Progenitor cell of endocrine pancreas (in vitro differentiated cells): ENCODE measurements at regions not wholly inside any gene's neighbourhood (a gene's known extent, or its start where the extent isn't known, plus 50 kb on each side); places are given as distances from the start of the nearest gene placed in this dataset.
"Not testable (repeated sequence)": the region's sequence is repeated elsewhere in the genome, so short reads cannot be mapped to it uniquely, and the experiment has no call there.

Source experiments
- DNase-seq: peaks from one replicate; pipeline ENCODE4 v3.0.0; 2021; ENCODE audit warnings: low spot score; ENCODE audit not compliant: unreplicated experiment
- H3K27ac Mint-ChIP-seq: 2 replicates; pipeline ENCODE4 v1.8.0; 2021; ENCODE audit warnings: mild to moderate bottlenecking, moderate library complexity, mixed read lengths
- H3K27me3 Mint-ChIP-seq: 2 replicates; pipeline ENCODE4 v1.8.0; 2021; ENCODE audit warnings: mixed read lengths
- H3K36me3 Mint-ChIP-seq: 2 replicates; pipeline ENCODE4 v1.8.0; 2022; ENCODE audit warnings: mixed read lengths; ENCODE audit not compliant: insufficient read depth
- H3K4me1 Mint-ChIP-seq: 2 replicates; pipeline ENCODE4 v1.8.0; 2021; ENCODE audit warnings: low read depth, mixed read lengths
- H3K4me3 Mint-ChIP-seq: 2 replicates; pipeline ENCODE4 v1.8.0; 2021; ENCODE audit warnings: low read depth, mild to moderate bottlenecking, moderate library complexity, mixed read lengths
- H3K9me3 Mint-ChIP-seq: 2 replicates; pipeline ENCODE4 v1.8.0; 2021; ENCODE audit warnings: low read depth, mixed read lengths
- CTCF ChIP-seq: fragments of 200-600 bp; sonication (generic); IDR thresholded peaks from one replicate; pipeline ENCODE4 v1.5.0; 2021; ENCODE audit warnings: antibody characterized with exemption, mild to moderate bottlenecking; ENCODE audit not compliant: unreplicated experiment

- Mint-ChIP-seq H3K4me1 (peaks cover 3% of the 10 kb centered on the region), H3K27ac (no peak overlapping the region), H3K4me3 (no peak overlapping the region), H3K27me3 (no peaks in the 10 kb centered on the region), H3K36me3 (peaks cover 59% of the 10 kb centered on the region), H3K9me3 (peaks cover 32% of the 10 kb centered on the region)
- DNase-seq: no peak
- no peak for TF ChIP-seq CTCF
Measured at GRCh38 chr14:37779480-37779879, 184.1 kb downstream of the TTC6 start.

GRCh38 chr14:37780731-37781130 lies 185.3 kb downstream of the TTC6 start:
- H3K4me3 Mint-ChIP-seq, H3K27me3 Mint-ChIP-seq, H3K4me1 Mint-ChIP-seq, H3K27ac Mint-ChIP-seq, DNase-seq: not testable (repeated sequence)
- Mint-ChIP-seq H3K36me3 (peaks cover 58% of the 10 kb centered on the region), H3K9me3 (peaks cover 29% of the 10 kb centered on the region)

- H3K4me3 Mint-ChIP-seq, H3K4me1 Mint-ChIP-seq, DNase-seq, H3K27me3 Mint-ChIP-seq, H3K27ac Mint-ChIP-seq: not testable (repeated sequence)
- Mint-ChIP-seq H3K9me3 (peaks cover 28% of the 10 kb centered on the region), H3K36me3 (peaks cover 45% of the 10 kb centered on the region)
Measured at GRCh38 chr14:37784203-37784826, 188.9 kb downstream of the TTC6 start.

GRCh38 chr14:37784827-37785223 lies 189.4 kb downstream of the TTC6 start:
- not testable (repeated sequence) for H3K27ac Mint-ChIP-seq, H3K27me3 Mint-ChIP-seq, H3K4me3 Mint-ChIP-seq, H3K4me1 Mint-ChIP-seq, DNase-seq
- peaks cover 42% of the 10 kb centered on the region for H3K36me3 Mint-ChIP-seq
- H3K9me3 Mint-ChIP-seq: peaks cover 28% of the 10 kb centered on the region

- not testable (repeated sequence) for DNase-seq, H3K27ac Mint-ChIP-seq, H3K4me1 Mint-ChIP-seq, H3K27me3 Mint-ChIP-seq, H3K4me3 Mint-ChIP-seq
- Mint-ChIP-seq H3K36me3 (peaks cover 40% of the 10 kb centered on the region), H3K9me3 (peaks cover 28% of the 10 kb centered on the region)
Measured at GRCh38 chr14:37785298-37785697, 189.9 kb downstream of the TTC6 start.

- H3K27me3 Mint-ChIP-seq: not testable (repeated sequence)
Measured at GRCh38 chr14:37786114-37786625, 190.7 kb downstream of the TTC6 start.

GRCh38 chr14:37787879-37788494 lies 192.6 kb downstream of the TTC6 start:
- Mint-ChIP-seq H3K4me1 (peaks cover 13% of the 10 kb centered on the region), H3K9me3 (peaks cover 18% of the 10 kb centered on the region), H3K36me3 (peaks cover 25% of the 10 kb centered on the region), H3K27me3 (no peaks in the 10 kb centered on the region), H3K4me3 (no peak overlapping the region), H3K27ac (no peak overlapping the region)
- no peak for TF ChIP-seq CTCF
- DNase-seq: no peak

More at GRCh38 chr14:37786114-37786625, 190.7 kb downstream of the TTC6 start:
- peaks cover 22% of the 10 kb centered on the region for H3K9me3 Mint-ChIP-seq
- not testable (repeated sequence) for H3K4me1 Mint-ChIP-seq, H3K4me3 Mint-ChIP-seq, H3K27ac Mint-ChIP-seq, DNase-seq
- H3K36me3 Mint-ChIP-seq: peaks cover 33% of the 10 kb centered on the region
